22Rv1 (cell line): ENCODE measurements at regions not wholly inside any gene's neighbourhood (a gene's known extent, or its start where the extent isn't known, plus 50 kb on each side); places are given as distances from the start of the nearest gene placed in this dataset.
"Not testable (repeated sequence)": the region's sequence is repeated elsewhere in the genome, so short reads cannot be mapped to it uniquely, and the experiment has no call there.

Experiments
- CTCF ChIP-seq: fragments of 450-650 bp; IDR thresholded peaks from 2 replicates; pipeline ENCODE4 v1.5.1; 2017; ENCODE audit warnings: mild to moderate bottlenecking
- ZFX ChIP-seq: fragments of 450-650 bp; IDR thresholded peaks from 2 replicates; pipeline ENCODE4 v1.6.1; 2017; ENCODE audit warnings: antibody characterized with exemption, borderline replicate concordance

- not testable (repeated sequence) for TF ChIP-seq CTCF, ZFX
Observed at GRCh38 chr11:16503891-16504290, 147.5 kb upstream of the SOX6 start.
